CD4-positive, alpha-beta T cell treated with Interleukin-1 beta for 1 hour (primary cell): ENCODE measurements at regions not wholly inside any gene's neighbourhood (a gene's known extent, or its start where the extent isn't known, plus 50 kb on each side); places are given as distances from the start of the nearest gene placed in this dataset.

Experiments
- DNase-seq, 2 donors: peaks; one replicate each; pipeline ENCODE4 v3.0.0-alpha.2; 2020 to 2022

GRCh38 chr22:27405672-27406388, 395.7 kb downstream of the MN1 start:
- DNase-seq = no peak

- DNase-seq = no peak
Measured at GRCh38 chr22:27406389-27406861, 395.1 kb downstream of the MN1 start.

- no peak for DNase-seq
Measured at GRCh38 chr22:27407369-27407985, 394.1 kb downstream of the MN1 start.

- DNase-seq = no peak
Measured at GRCh38 chr22:27408068-27408467, 393.5 kb downstream of the MN1 start.

- no peak for DNase-seq
Measured at GRCh38 chr22:27409299-27409698, 392.3 kb downstream of the MN1 start.

GRCh38 chr22:27412866-27413445, 388.6 kb downstream of the MN1 start:
- no peak for DNase-seq

GRCh38 chr22:27413702-27414101, 387.9 kb downstream of the MN1 start:
- DNase-seq = no peak

- DNase-seq = no peak
Measured at GRCh38 chr22:27416511-27417420, 384.8 kb downstream of the MN1 start.

GRCh38 chr22:27417421-27417814, 384.1 kb downstream of the MN1 start:
- no peak for DNase-seq

GRCh38 chr22:27418261-27418660, 383.3 kb downstream of the MN1 start:
- DNase-seq = no peak

- no peak for DNase-seq
Measured at GRCh38 chr22:27419473-27419872, 382.1 kb downstream of the MN1 start.

- DNase-seq = no peak
Measured at GRCh38 chr22:27420195-27420816, 381.2 kb downstream of the MN1 start.

- DNase-seq = no peak
Measured at GRCh38 chr22:27420817-27421361, 380.7 kb downstream of the MN1 start.

- no peak for DNase-seq
Measured at GRCh38 chr22:27422442-27422841, 379.1 kb downstream of the MN1 start.

GRCh38 chr22:27424319-27424718, 377.2 kb downstream of the MN1 start:
- DNase-seq = no peak

GRCh38 chr22:27429476-27429875, 372.1 kb downstream of the MN1 start:
- DNase-seq = no peak

- no peak for DNase-seq
Measured at GRCh38 chr22:27431081-27431480, 370.5 kb downstream of the MN1 start.

- no peak for DNase-seq
Measured at GRCh38 chr22:27431896-27432295, 369.7 kb downstream of the MN1 start.

GRCh38 chr22:27433099-27433498, 368.5 kb downstream of the MN1 start:
- no peak for DNase-seq

- DNase-seq = no peak
Measured at GRCh38 chr22:27433585-27434190, 367.9 kb downstream of the MN1 start.

- DNase-seq = no peak
Measured at GRCh38 chr22:27434898-27435297, 366.7 kb downstream of the MN1 start.
